HCT116 (cell line): ENCODE measurements at regions not wholly inside any gene's neighbourhood (a gene's known extent, or its start where the extent isn't known, plus 50 kb on each side); places are given as distances from the start of the nearest gene placed in this dataset.
A peak's percentile ranks its signal among the peaks of the same experiment; 100 is the strongest.

Source experiments
- ATAC-seq: fragments of 200-7000 bp; cut with Tn5 transposase; 2 replicates; pipeline ENCODE4 v1.9.1; 2020; ENCODE audit warnings: mild to moderate bottlenecking, moderate library complexity
- BruUV-seq: library from RNA; stranded (reverse); fragments of 400-500 nt; replicated peaks from 2 replicates; lab custom pipeline; 2021; lab: Mats Ljungman, UMichigan
- CTCF ChIA-PET: fragments of 300-600 bp; sonication (Branson Sonifier 250); formaldehyde crosslinking; loops from one replicate; lab custom pipeline; 2021; ENCODE audit warnings: antibody characterized with exemption; lab: Charles Lee
- POLR2A ChIA-PET: fragments of 300-600, 350-600 bp; sonication (Branson Sonifier 250); formaldehyde crosslinking; loops from one replicate; lab custom pipeline; 2021; ENCODE audit warnings: antibody characterized with exemption; lab: Charles Lee
- RAD21 ChIA-PET, 2 experiments: fragments of 300-600 bp; sonication (Branson Sonifier 250); formaldehyde crosslinking; loops; one replicate each; lab custom pipeline; 2023; ENCODE audit warnings: low total read pairs in 2 of 2; ENCODE audit not compliant: uncharacterized antibody in 2 of 2, unreplicated experiment in 2 of 2, low non-redundant PET in 1 of 2; lab: Charles Lee
- DNase-seq: peaks from one replicate; pipeline ENCODE4 v3.0.0-alpha.2; 2010; ENCODE audit warnings: low read depth, low spot score
- H2AFZ ChIP-seq: fragments of 200-600 bp; shearing (Covaris generic), sonication (generic); 2 replicates; pipeline ENCODE4 v1.6.1; 2017; ENCODE audit warnings: low read depth, mixed run types, mixed read lengths, antibody characterized with exemption, low read length; ENCODE audit not compliant: poor library complexity, severe bottlenecking
- H3K27ac ChIP-seq: 2 replicates; pipeline ENCODE4 v1.5.1; 2012; ENCODE audit warnings: low read depth, low read length
- H3K27me3 ChIP-seq: fragments of 200-600 bp; sonication (generic); 2 replicates; pipeline ENCODE4 v1.6.1; 2016; ENCODE audit warnings: mixed run types, low read length, mixed read lengths; ENCODE audit not compliant: insufficient read depth
- H3K36me3 ChIP-seq, 2 experiments: fragments of 200-500 bp in 1 of 2; fragments of 200-600 bp in 1 of 2; sonication (Bioruptor generic) in 1 of 2; sonication (generic) in 1 of 2; 2 replicates each; pipeline versions ENCODE4 v1.5.1 to v1.6.1; 2014 to 2016; ENCODE audit warnings: low read length in 2 of 2, inconsistent platforms in 1 of 2, mixed read lengths in 1 of 2, mixed run types in 1 of 2; ENCODE audit not compliant: insufficient read depth in 2 of 2, control insufficient read depth in 1 of 2
- H3K4me1 ChIP-seq, 2 experiments: fragments of 200-600 bp in 1 of 2; sonication (generic) in 1 of 2; 2 replicates each; pipeline versions ENCODE4 v1.5.1 to v1.6.1; 2012 to 2017; ENCODE audit warnings: low read length in 2 of 2, inconsistent platforms in 1 of 2, mild to moderate bottlenecking in 1 of 2, mixed read lengths in 1 of 2, mixed run types in 1 of 2, moderate library complexity in 1 of 2; ENCODE audit not compliant: insufficient read depth in 2 of 2, control insufficient read depth in 1 of 2
- H3K4me2 ChIP-seq: fragments of 200-600 bp; sonication (generic); 2 replicates; pipeline ENCODE4 v1.6.1; 2017; ENCODE audit warnings: mixed run types, low read length, mixed read lengths
- H3K4me3 ChIP-seq, 2 experiments: fragments of 200-600 bp in 1 of 2; sonication (generic) in 1 of 2; replicated peaks in 1 of 2; 2 replicates each; pipeline ENCODE4 v1.5.1; 2011 to 2016; ENCODE audit warnings: low read length in 2 of 2, control low read depth in 1 of 2, low read depth in 1 of 2, mild to moderate bottlenecking in 1 of 2, mixed read lengths in 1 of 2, mixed run types in 1 of 2
- H3K79me2 ChIP-seq: fragments of 200-600 bp; sonication (generic); 2 replicates; pipeline ENCODE4 v1.6.1; 2017; ENCODE audit warnings: mild to moderate bottlenecking, mixed run types, low read length, moderate library complexity, mixed read lengths; ENCODE audit not compliant: insufficient read depth
- H3K9ac ChIP-seq: fragments of 200-600 bp; sonication (generic); 2 replicates; pipeline ENCODE4 v1.6.1; 2016; ENCODE audit warnings: low read length, mixed read lengths
- H3K9me2 ChIP-seq: fragments of 200-600 bp; sonication (generic), shearing (Covaris generic); 2 replicates; pipeline ENCODE4 v1.6.1; 2017; ENCODE audit warnings: mixed run types, mild to moderate bottlenecking, moderate library complexity; ENCODE audit not compliant: insufficient read depth
- H3K9me3 ChIP-seq, 2 experiments: fragments of 200-500 bp in 1 of 2; fragments of 200-600 bp in 1 of 2; sonication (Bioruptor generic) in 1 of 2; sonication (generic) in 1 of 2; 2 replicates each; pipeline ENCODE4 v1.6.1; 2014 to 2017; ENCODE audit warnings: low read length in 2 of 2, mixed read lengths in 2 of 2, inconsistent platforms in 1 of 2, low read depth in 1 of 2, mild to moderate bottlenecking in 1 of 2, mixed run types in 1 of 2, moderate library complexity in 1 of 2; ENCODE audit not compliant: control insufficient read depth in 1 of 2, insufficient read depth in 1 of 2
- H4K20me1 ChIP-seq: fragments of 200-600 bp; sonication (generic), shearing (Covaris generic); 2 replicates; pipeline ENCODE4 v1.6.1; 2017; ENCODE audit warnings: mixed run types, mild to moderate bottlenecking, moderate library complexity; ENCODE audit not compliant: insufficient read depth
- CBX3 ChIP-seq: IDR thresholded peaks from 2 replicates; pipeline ENCODE4 v1.6.1; 2012; ENCODE audit warnings: low read depth
- CEBPB ChIP-seq: IDR thresholded peaks from 2 replicates; pipeline ENCODE4 v1.6.1; 2012; ENCODE audit warnings: low read depth
- EZH2phosphoT487 ChIP-seq: fragments of 200-600 bp; IDR thresholded peaks from 2 replicates; pipeline ENCODE4 v1.6.1; 2018; ENCODE audit warnings: antibody characterized with exemption, borderline replicate concordance
- JUND ChIP-seq: IDR thresholded peaks from 2 replicates; pipeline ENCODE4 v1.6.1; 2012
- POLR2A ChIP-seq: IDR thresholded peaks from 2 replicates; pipeline ENCODE4 v1.7.0; 2011; ENCODE audit warnings: borderline replicate concordance; ENCODE audit not compliant: insufficient read depth, insufficient read length; ENCODE audit errors: extremely low read depth
- SIN3A ChIP-seq: IDR thresholded peaks from 2 replicates; pipeline ENCODE4 v1.6.1; 2012; ENCODE audit warnings: low read depth
- SRF ChIP-seq: IDR thresholded peaks from 2 replicates; pipeline ENCODE4 v1.6.1; 2012; ENCODE audit warnings: low read depth
- ZFX ChIP-seq: fragments of 450-650 bp; IDR thresholded peaks from 2 replicates; pipeline ENCODE4 v1.6.1; 2017
- ZNF274 ChIP-seq: fragments of 200-500 bp; sonication (Bioruptor generic); IDR thresholded peaks from 2 replicates; pipeline ENCODE4 v1.6.1; 2014; ENCODE audit warnings: mild to moderate bottlenecking, low read depth, low read length, inconsistent platforms
- intact Hi-C: fragments of 100-400 bp; cut with micrococcal nuclease; formaldehyde crosslinking; loops from 2 replicates; pipeline ENCODE4 v1.10.0; 2022
- TF ChIP-seq, protein P1 (sequence below): IDR thresholded peaks from 2 replicates; pipeline ENCODE4 v1.6.1; 2011; ENCODE audit warnings: mild to moderate bottlenecking, low read length, moderate library complexity; ENCODE audit not compliant: insufficient replicate concordance; ENCODE audit errors: extremely low read depth
- TF ChIP-seq, protein P2 (sequence below): IDR thresholded peaks from 2 replicates; pipeline ENCODE4 v1.6.1; 2012; ENCODE audit warnings: low read depth
- TF ChIP-seq, protein P3 (sequence below): IDR thresholded peaks from 2 replicates; pipeline ENCODE4 v1.6.1; 2012
- TF ChIP-seq, protein P4 (sequence below), 3 experiments: fragments of 200-600 bp in 1 of 3; sonication (generic) in 1 of 3; IDR thresholded peaks in 2 of 3; conservative IDR thresholded peaks in 1 of 3; 2 replicates each; pipeline ENCODE4 v1.5.1; 2012 to 2017; ENCODE audit warnings: low read depth in 2 of 3, low read length in 2 of 3, antibody characterized with exemption in 1 of 3, borderline replicate concordance in 1 of 3, control low read depth in 1 of 3, mild to moderate bottlenecking in 1 of 3, mixed read lengths in 1 of 3, mixed run types in 1 of 3, moderate library complexity in 1 of 3; ENCODE audit not compliant: insufficient read depth in 1 of 3

DNA sequence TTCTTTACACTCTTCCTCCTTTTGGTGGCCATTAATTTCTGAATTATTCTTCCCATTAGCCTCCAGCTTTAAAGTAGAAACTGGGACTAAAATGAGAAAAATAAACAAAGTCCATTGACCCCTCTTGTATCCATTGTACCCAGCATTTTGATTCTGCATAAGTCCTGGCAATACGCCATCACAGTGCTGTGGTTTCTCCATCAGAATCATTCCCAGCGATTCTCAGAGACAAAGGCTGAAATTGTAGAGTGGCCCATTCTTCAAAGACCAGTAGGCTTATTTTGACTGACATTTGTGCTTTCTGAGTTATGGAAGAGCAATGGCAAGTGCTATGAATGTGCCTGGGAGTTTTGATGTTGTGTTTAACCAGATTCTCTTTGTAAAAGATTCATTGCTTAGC lies 199.3 kb upstream of the GALNT5 start:
- H3K27me3 ChIP-seq, result no peaks in the 10 kb centered on the region
- H3K4me2 ChIP-seq, result no peak overlapping the region
- no peak overlapping the region for H3K4me3 ChIP-seq
- no peaks in the 10 kb centered on the region for H3K36me3 ChIP-seq
- peaks cover 5 to 16% of the 10 kb centered on the region in 2 experiments; a peak in 3 of 4 replicates for H3K4me1 ChIP-seq
- no peak overlapping the region for H3K9ac ChIP-seq
- no peak for TF ChIP-seq ZNF274
- TF ChIP-seq, protein P1, sequence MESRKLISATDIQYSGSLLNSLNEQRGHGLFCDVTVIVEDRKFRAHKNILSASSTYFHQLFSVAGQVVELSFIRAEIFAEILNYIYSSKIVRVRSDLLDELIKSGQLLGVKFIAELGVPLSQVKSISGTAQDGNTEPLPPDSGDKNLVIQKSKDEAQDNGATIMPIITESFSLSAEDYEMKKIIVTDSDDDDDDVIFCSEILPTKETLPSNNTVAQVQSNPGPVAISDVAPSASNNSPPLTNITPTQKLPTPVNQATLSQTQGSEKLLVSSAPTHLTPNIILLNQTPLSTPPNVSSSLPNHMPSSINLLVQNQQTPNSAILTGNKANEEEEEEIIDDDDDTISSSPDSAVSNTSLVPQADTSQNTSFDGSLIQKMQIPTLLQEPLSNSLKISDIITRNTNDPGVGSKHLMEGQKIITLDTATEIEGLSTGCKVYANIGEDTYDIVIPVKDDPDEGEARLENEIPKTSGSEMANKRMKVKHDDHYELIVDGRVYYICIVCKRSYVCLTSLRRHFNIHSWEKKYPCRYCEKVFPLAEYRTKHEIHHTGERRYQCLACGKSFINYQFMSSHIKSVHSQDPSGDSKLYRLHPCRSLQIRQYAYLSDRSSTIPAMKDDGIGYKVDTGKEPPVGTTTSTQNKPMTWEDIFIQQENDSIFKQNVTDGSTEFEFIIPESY, result no peak
- TF ChIP-seq POLR2A, result no peak
- TF ChIP-seq CEBPB, result no peak
- no peak for TF ChIP-seq EZH2phosphoT487
- TF ChIP-seq, protein P2, sequence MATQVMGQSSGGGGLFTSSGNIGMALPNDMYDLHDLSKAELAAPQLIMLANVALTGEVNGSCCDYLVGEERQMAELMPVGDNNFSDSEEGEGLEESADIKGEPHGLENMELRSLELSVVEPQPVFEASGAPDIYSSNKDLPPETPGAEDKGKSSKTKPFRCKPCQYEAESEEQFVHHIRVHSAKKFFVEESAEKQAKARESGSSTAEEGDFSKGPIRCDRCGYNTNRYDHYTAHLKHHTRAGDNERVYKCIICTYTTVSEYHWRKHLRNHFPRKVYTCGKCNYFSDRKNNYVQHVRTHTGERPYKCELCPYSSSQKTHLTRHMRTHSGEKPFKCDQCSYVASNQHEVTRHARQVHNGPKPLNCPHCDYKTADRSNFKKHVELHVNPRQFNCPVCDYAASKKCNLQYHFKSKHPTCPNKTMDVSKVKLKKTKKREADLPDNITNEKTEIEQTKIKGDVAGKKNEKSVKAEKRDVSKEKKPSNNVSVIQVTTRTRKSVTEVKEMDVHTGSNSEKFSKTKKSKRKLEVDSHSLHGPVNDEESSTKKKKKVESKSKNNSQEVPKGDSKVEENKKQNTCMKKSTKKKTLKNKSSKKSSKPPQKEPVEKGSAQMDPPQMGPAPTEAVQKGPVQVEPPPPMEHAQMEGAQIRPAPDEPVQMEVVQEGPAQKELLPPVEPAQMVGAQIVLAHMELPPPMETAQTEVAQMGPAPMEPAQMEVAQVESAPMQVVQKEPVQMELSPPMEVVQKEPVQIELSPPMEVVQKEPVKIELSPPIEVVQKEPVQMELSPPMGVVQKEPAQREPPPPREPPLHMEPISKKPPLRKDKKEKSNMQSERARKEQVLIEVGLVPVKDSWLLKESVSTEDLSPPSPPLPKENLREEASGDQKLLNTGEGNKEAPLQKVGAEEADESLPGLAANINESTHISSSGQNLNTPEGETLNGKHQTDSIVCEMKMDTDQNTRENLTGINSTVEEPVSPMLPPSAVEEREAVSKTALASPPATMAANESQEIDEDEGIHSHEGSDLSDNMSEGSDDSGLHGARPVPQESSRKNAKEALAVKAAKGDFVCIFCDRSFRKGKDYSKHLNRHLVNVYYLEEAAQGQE, result no peak
- TF ChIP-seq ZFX, result no peak
- TF ChIP-seq, protein P3, sequence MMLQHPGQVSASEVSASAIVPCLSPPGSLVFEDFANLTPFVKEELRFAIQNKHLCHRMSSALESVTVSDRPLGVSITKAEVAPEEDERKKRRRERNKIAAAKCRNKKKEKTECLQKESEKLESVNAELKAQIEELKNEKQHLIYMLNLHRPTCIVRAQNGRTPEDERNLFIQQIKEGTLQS, result no peak
- no peak for TF ChIP-seq JUND
- no peak for TF ChIP-seq SRF
- TF ChIP-seq, protein P4, sequence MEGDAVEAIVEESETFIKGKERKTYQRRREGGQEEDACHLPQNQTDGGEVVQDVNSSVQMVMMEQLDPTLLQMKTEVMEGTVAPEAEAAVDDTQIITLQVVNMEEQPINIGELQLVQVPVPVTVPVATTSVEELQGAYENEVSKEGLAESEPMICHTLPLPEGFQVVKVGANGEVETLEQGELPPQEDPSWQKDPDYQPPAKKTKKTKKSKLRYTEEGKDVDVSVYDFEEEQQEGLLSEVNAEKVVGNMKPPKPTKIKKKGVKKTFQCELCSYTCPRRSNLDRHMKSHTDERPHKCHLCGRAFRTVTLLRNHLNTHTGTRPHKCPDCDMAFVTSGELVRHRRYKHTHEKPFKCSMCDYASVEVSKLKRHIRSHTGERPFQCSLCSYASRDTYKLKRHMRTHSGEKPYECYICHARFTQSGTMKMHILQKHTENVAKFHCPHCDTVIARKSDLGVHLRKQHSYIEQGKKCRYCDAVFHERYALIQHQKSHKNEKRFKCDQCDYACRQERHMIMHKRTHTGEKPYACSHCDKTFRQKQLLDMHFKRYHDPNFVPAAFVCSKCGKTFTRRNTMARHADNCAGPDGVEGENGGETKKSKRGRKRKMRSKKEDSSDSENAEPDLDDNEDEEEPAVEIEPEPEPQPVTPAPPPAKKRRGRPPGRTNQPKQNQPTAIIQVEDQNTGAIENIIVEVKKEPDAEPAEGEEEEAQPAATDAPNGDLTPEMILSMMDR (IDR thresholded peaks at IDR 0.05 in 2 of 3, conservative IDR thresholded peaks at IDR 0.05 in 1 of 3; ENCODE audit: borderline replicate concordance in 1 of 3, insufficient read depth in 1 of 3, low read depth in 2 of 3, low read length in 2 of 3), result no peak
- no peak for TF ChIP-seq CBX3
- TF ChIP-seq SIN3A, result no peak
- no TSS peak for BruUV-seq
- no peaks in the 10 kb centered on the region for H4K20me1 ChIP-seq
- peak overlapping the region; percentile 22 for H2AFZ ChIP-seq
- CTCF ChIA-PET, result interaction anchor here (1.0 kb wide), 1 partner anchor 1681 kb away, joined by 3 read pairs; no protein-coding TSS in a partner anchor
- POLR2A ChIA-PET, result no interaction called here
- RAD21 ChIA-PET, result no interaction called here
- no peaks in the 10 kb centered on the region for H3K79me2 ChIP-seq
- H3K27ac ChIP-seq, result no peak overlapping the region
- intact Hi-C loops, result loop anchor here (5.0 to 10.0 kb wide), 2 partner anchors 134 to 473 kb away; no protein-coding TSS in a partner anchor
- no peak for DNase-seq
- H3K9me2 ChIP-seq, result no peaks in the 10 kb centered on the region
- no peaks in the 10 kb centered on the region for H3K9me3 ChIP-seq
- no peak for ATAC-seq
